ENCODE measurements at regions not wholly inside any gene's neighbourhood (a gene's known extent, or its start where the extent isn't known, plus 50 kb on each side); places are given as distances from the start of the nearest gene placed in this dataset.

- no peak for TF ChIP-seq CTCF (conservative IDR thresholded peaks at IDR 0.05; ENCODE audit: low read depth, low read length)
- no peak overlapping the region for H3K4me3 ChIP-seq (ENCODE audit: low read depth, low read length)
- no peak for DNase-seq (ENCODE audit: low read depth)
Observed at GRCh38 chr9:20256284-20256948, 365.9 kb downstream of the MLLT3 start.

- DNase-seq (ENCODE audit: low read depth) = no peak
- TF ChIP-seq CTCF (conservative IDR thresholded peaks at IDR 0.05; ENCODE audit: low read depth, low read length) = no peak
- no peak overlapping the region for H3K4me3 ChIP-seq (ENCODE audit: low read depth, low read length)
Observed at GRCh38 chr9:20255052-20255451, 367.2 kb downstream of the MLLT3 start.

GRCh38 chr9:20253635-20254034 is 368.7 kb downstream of the MLLT3 start:
- TF ChIP-seq CTCF (conservative IDR thresholded peaks at IDR 0.05; ENCODE audit: low read depth, low read length) = no peak
- no peak overlapping the region for H3K4me3 ChIP-seq (ENCODE audit: low read depth, low read length)
- DNase-seq (ENCODE audit: low read depth) = no peak

- no peak for TF ChIP-seq CTCF (conservative IDR thresholded peaks at IDR 0.05; ENCODE audit: low read depth, low read length)
- H3K4me3 ChIP-seq (ENCODE audit: low read depth, low read length) = no peak overlapping the region
- no peak for DNase-seq (ENCODE audit: low read depth)
Observed at GRCh38 chr9:20252778-20253177, 369.5 kb downstream of the MLLT3 start.

GRCh38 chr9:20250791-20251190 is 371.5 kb downstream of the MLLT3 start:
- no peak overlapping the region for H3K4me3 ChIP-seq (ENCODE audit: low read depth, low read length)
- no peak for TF ChIP-seq CTCF (conservative IDR thresholded peaks at IDR 0.05; ENCODE audit: low read depth, low read length)
- no peak for DNase-seq (ENCODE audit: low read depth)

- DNase-seq (ENCODE audit: low read depth) = no peak
- no peak for TF ChIP-seq CTCF (conservative IDR thresholded peaks at IDR 0.05; ENCODE audit: low read depth, low read length)
- no peak overlapping the region for H3K4me3 ChIP-seq (ENCODE audit: low read depth, low read length)
Observed at GRCh38 chr9:20244271-20244670, 378.0 kb downstream of the MLLT3 start.

- DNase-seq (ENCODE audit: low read depth) = no peak
- H3K4me3 ChIP-seq (ENCODE audit: low read depth, low read length) = no peak overlapping the region
- TF ChIP-seq CTCF (conservative IDR thresholded peaks at IDR 0.05; ENCODE audit: low read depth, low read length) = no peak
Observed at GRCh38 chr9:20243841-20244240, 378.5 kb downstream of the MLLT3 start.
